SK-N-SH (cell line): ENCODE measurements at regions not wholly inside any gene's neighbourhood (a gene's known extent, or its start where the extent isn't known, plus 50 kb on each side); places are given as distances from the start of the nearest gene placed in this dataset.

Source experiments
- CTCF ChIA-PET: fragments of 300-600, 350-600 bp; formaldehyde crosslinking; extraction: SDS; loops from one replicate; lab custom pipeline; 2021; lab: Yijun Ruan, JAX
- POLR2A ChIA-PET: fragments of 350-600 bp; sonication (Branson Sonifier 250); formaldehyde crosslinking; extraction: SDS; loops from one replicate; lab custom pipeline; 2020; ENCODE audit warnings: antibody characterized with exemption, inconsistent platforms; lab: Yijun Ruan, JAX
- DNase-seq: peaks from one replicate; pipeline ENCODE4 v3.0.0; 2012
- H2AFZ ChIP-seq: fragments of 200-600 bp; sonication (generic); 2 replicates; pipeline ENCODE4 v1.8.1; 2016; ENCODE audit warnings: antibody characterized with exemption, mild to moderate bottlenecking, low read depth
- H3F3A ChIP-seq: fragments of 200-600 bp; sonication (generic); replicated peaks from 2 replicates; pipeline ENCODE3; 2016; ENCODE audit warnings: antibody characterized with exemption, mild to moderate bottlenecking; ENCODE audit not compliant: insufficient read depth
- H3K27ac ChIP-seq, 2 experiments: fragments of 200-500 bp in 1 of 2; fragments of 200-600 bp in 1 of 2; sonication (Bioruptor generic) in 1 of 2; sonication (generic), shearing (Covaris generic) in 1 of 2; 2 replicates each; pipeline versions ENCODE4 v1.5.1 to v1.6.1; 2014 to 2016; ENCODE audit warnings: low read depth in 2 of 2, inconsistent platforms in 1 of 2, low read length in 1 of 2, mild to moderate bottlenecking in 1 of 2, mixed read lengths in 1 of 2
- H3K27me3 ChIP-seq: fragments of 200-600 bp; sonication (generic), shearing (Covaris generic); 2 replicates; pipeline ENCODE4 v1.6.1; 2016; ENCODE audit warnings: mixed run types; ENCODE audit not compliant: insufficient read depth
- H3K36me3 ChIP-seq, 2 experiments: fragments of 200-500 bp in 1 of 2; fragments of 200-600 bp in 1 of 2; sonication (Bioruptor generic) in 1 of 2; sonication (generic) in 1 of 2; replicated peaks in 1 of 2; 2 replicates each; pipeline versions ENCODE3 to v1.5.1; 2014 to 2016; ENCODE audit warnings: low read length in 1 of 2, mild to moderate bottlenecking in 1 of 2; ENCODE audit not compliant: insufficient read depth in 2 of 2, control insufficient read depth in 1 of 2
- H3K4me1 ChIP-seq, 2 experiments: fragments of 200-500 bp in 1 of 2; fragments of 200-600 bp in 1 of 2; sonication (Bioruptor generic) in 1 of 2; sonication (generic), shearing (Covaris generic) in 1 of 2; 2 replicates each; pipeline versions ENCODE4 v1.5.1 to v1.6.1; 2014 to 2016; ENCODE audit warnings: low read depth in 1 of 2, low read length in 1 of 2, mixed run types in 1 of 2; ENCODE audit not compliant: insufficient read depth in 2 of 2, control insufficient read depth in 1 of 2
- H3K4me2 ChIP-seq: fragments of 200-600 bp; sonication (generic), shearing (Covaris generic); 2 replicates; pipeline ENCODE4 v1.6.1; 2017; ENCODE audit warnings: mixed run types
- H3K4me3 ChIP-seq, 2 experiments: fragments of 200-500 bp in 1 of 2; fragments of 200-600 bp in 1 of 2; sonication (Bioruptor generic) in 1 of 2; sonication (generic), shearing (Covaris generic) in 1 of 2; 2 replicates each; pipeline versions ENCODE4 v1.5.1 to v1.8.1; 2014 to 2016; ENCODE audit warnings: low read depth in 2 of 2, inconsistent platforms in 1 of 2, low read length in 1 of 2, mild to moderate bottlenecking in 1 of 2, mixed read lengths in 1 of 2, moderate library complexity in 1 of 2
- H3K79me2 ChIP-seq: fragments of 200-600 bp; sonication (generic); 2 replicates; pipeline ENCODE4 v1.8.1; 2017; ENCODE audit warnings: mild to moderate bottlenecking; ENCODE audit not compliant: insufficient read depth
- H3K9ac ChIP-seq: fragments of 200-600 bp; sonication (generic); 2 replicates; pipeline ENCODE4 v1.6.1; 2017; ENCODE audit warnings: mixed run types
- H3K9me2 ChIP-seq: fragments of 200-600 bp; sonication (generic); 2 replicates; pipeline ENCODE4 v1.6.1; 2017; ENCODE audit warnings: mixed run types
- H3K9me3 ChIP-seq: fragments of 200-600 bp; sonication (generic); 2 replicates; pipeline ENCODE4 v1.6.1; 2017; ENCODE audit warnings: mixed run types, mild to moderate bottlenecking, moderate library complexity
- H4K20me1 ChIP-seq: fragments of 200-600 bp; sonication (generic); 2 replicates; pipeline ENCODE4 v1.6.1; 2017; ENCODE audit warnings: mild to moderate bottlenecking, mixed run types; ENCODE audit not compliant: insufficient read depth
- CTCF ChIP-seq: fragments of 200-600 bp; sonication (generic); IDR thresholded peaks from 2 replicates; pipeline ENCODE4 v1.6.1; 2017; ENCODE audit warnings: antibody characterized with exemption, mild to moderate bottlenecking, moderate library complexity
- ELF1 ChIP-seq: IDR thresholded peaks from 2 replicates; pipeline ENCODE4 v1.4.0; 2012
- EZH2phosphoT487 ChIP-seq: fragments of 200-600 bp; sonication (generic); IDR thresholded peaks from 2 replicates; pipeline ENCODE4 v1.6.1; 2017; ENCODE audit warnings: low read depth, mixed run types, mild to moderate bottlenecking, antibody characterized with exemption, moderate library complexity, borderline replicate concordance
- FOSL2 ChIP-seq: IDR thresholded peaks from 2 replicates; pipeline ENCODE4 v1.4.0; 2012; ENCODE audit warnings: low read depth, mild to moderate bottlenecking, moderate library complexity, borderline replicate concordance
- IRF3 ChIP-seq: fragments of 150-350 bp; IDR thresholded peaks from 2 replicates; pipeline ENCODE4 v1.6.1; 2016; ENCODE audit warnings: mild to moderate bottlenecking, low read depth, low read length
- JUND ChIP-seq: IDR thresholded peaks from 2 replicates; pipeline ENCODE4 v1.4.0; 2012
- PBX3 ChIP-seq: IDR thresholded peaks from 2 replicates; pipeline ENCODE4; 2012
- REST ChIP-seq: IDR thresholded peaks from 2 replicates; pipeline ENCODE4 v1.6.1; 2012; ENCODE audit warnings: mild to moderate bottlenecking, low read depth, low read length, moderate library complexity
- RFX5 ChIP-seq: IDR thresholded peaks from 2 replicates; pipeline ENCODE4 v1.6.1; 2012; ENCODE audit warnings: mild to moderate bottlenecking, improper control_type of control experiment, low read length
- RXRA ChIP-seq: IDR thresholded peaks from 2 replicates; pipeline ENCODE4 v1.4.0; 2012; ENCODE audit warnings: low read depth, mild to moderate bottlenecking, borderline replicate concordance
- SMC3 ChIP-seq: IDR thresholded peaks from 2 replicates; pipeline ENCODE4 v1.6.1; 2012; ENCODE audit warnings: low read depth, low read length, improper control_type of control experiment
- TCF12 ChIP-seq: IDR thresholded peaks from 2 replicates; pipeline ENCODE4 v1.4.0; 2012
- TEAD4 ChIP-seq: IDR thresholded peaks from 2 replicates; pipeline ENCODE4 v1.4.0; 2012; ENCODE audit warnings: mild to moderate bottlenecking, borderline replicate concordance; ENCODE audit not compliant: insufficient read depth
- USF1 ChIP-seq: IDR thresholded peaks from 2 replicates; pipeline ENCODE4 v1.4.0; 2012; ENCODE audit warnings: low read depth, borderline replicate concordance
- USF2 ChIP-seq: fragments of 150-350 bp; IDR thresholded peaks from 2 replicates; pipeline ENCODE4 v1.6.1; 2017; ENCODE audit warnings: antibody characterized with exemption, low read length, low read depth, borderline replicate concordance
- WGBS: methylation state at CpG from one replicate; pipeline ENCODE4 v1.1.6; 2017; ENCODE audit warnings: low lambda C conversion rate; 5-methylcytosine and 5-hydroxymethylcytosine counted together

GRCh38 chr6:147972448-147972847 is 370.2 kb upstream of the SASH1 start:
- Histone ChIP-seq H3K27ac (no peak overlapping the region), H3K4me3 (no peak overlapping the region), H4K20me1 (no peaks in the 10 kb centered on the region), H3K27me3 (no peaks in the 10 kb centered on the region), H3K9me3 (no peaks in the 10 kb centered on the region), H3K9ac (no peak overlapping the region), H3K79me2 (no peaks in the 10 kb centered on the region), H2AFZ (no peak overlapping the region), H3F3A (no peaks in the 10 kb centered on the region), H3K4me1 (no peaks in the 10 kb centered on the region), H3K4me2 (no peak overlapping the region), H3K36me3 (no peaks in the 10 kb centered on the region), H3K9me2 (no peaks in the 10 kb centered on the region)
- 19% methylated on average over 5 of the region's 5 CpGs for WGBS
- POLR2A ChIA-PET: no interaction called here
- TF ChIP-seq CTCF (no peak), RXRA (no peak), SMC3 (no peak), REST (no peak), PBX3 (no peak), USF1 (no peak), JUND (no peak), USF2 (no peak), FOSL2 (no peak), IRF3 (no peak), TCF12 (no peak), TEAD4 (no peak), EZH2phosphoT487 (no peak), RFX5 (no peak), ELF1 (no peak)
- CTCF ChIA-PET: interaction anchor here (0.6 kb wide), 1 partner anchor 138 kb away, joined by 3 read pairs; no protein-coding TSS in a partner anchor
- no peak for DNase-seq
